Stimulated activated CD4-positive, alpha-beta T cell treated with anti-CD3 and anti-CD28 coated beads, TNF-alpha, amount 100 ng/mL, for 48 hours (primary cell): ENCODE measurements at regions not wholly inside any gene's neighbourhood (a gene's known extent, or its start where the extent isn't known, plus 50 kb on each side); places are given as distances from the start of the nearest gene placed in this dataset.

Experiments
- DNase-seq, 3 donors: peaks; one replicate each; pipeline ENCODE4 v3.0.0-alpha.2; 2020; ENCODE audit warnings: low read depth in 3 of 3

DNA sequence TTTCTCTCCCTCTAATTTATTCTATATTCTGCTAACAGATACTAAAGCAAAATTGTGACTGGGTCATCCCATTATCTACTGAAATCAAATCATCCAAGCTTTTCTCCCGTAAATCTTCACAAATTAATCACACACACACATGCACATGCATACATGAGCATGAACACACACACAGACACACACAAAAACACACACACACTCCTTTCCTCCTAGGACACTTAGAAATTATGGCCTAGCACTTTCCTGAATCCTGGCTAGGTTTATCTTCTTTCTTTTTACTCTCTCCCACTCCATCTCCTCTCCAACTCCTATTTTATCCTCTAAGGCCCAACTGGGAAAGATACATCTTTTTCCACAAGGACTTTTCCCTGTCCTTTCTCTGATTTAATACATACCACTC lies 255.6 kb upstream of the G2E3 start:
- no peak for DNase-seq

DNA sequence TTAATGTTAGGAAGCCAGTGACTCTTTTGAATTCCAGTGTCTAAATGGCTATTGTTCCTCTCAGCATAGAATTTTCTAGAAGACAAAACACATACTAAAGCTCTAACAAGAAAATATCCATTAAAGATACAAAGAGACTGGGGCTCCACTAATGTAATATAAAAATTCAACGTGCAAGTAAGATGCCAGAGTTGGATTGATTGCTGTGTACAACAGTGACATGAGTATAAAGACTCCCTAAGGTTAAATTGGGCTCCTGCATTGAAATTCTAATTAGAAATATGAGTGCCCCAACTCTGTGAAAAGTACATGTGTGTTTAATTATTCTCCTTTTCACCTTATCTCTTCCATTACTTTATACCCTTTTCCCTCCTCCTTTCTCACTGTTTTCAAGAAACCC lies 253.6 kb upstream of the G2E3 start:
- no peak for DNase-seq

DNA sequence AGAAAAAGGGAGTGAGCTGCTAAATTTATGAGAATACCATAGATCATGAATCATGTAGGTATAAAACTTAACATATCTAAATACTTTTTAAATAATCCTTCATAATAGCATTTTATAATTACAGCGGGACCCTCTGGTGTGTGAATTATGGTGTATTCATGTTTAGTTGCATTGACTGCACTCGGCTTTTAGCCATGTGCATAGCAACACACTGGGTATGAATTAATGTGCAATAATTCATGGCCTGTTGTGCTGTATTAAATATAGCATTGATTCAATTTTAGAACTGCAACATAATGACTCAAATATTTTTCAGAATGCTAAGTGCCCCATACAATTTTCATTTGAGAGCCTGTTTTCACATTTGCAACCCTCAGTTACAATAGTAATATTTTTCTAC lies 249.6 kb upstream of the G2E3 start:
- no peak for DNase-seq

DNA sequence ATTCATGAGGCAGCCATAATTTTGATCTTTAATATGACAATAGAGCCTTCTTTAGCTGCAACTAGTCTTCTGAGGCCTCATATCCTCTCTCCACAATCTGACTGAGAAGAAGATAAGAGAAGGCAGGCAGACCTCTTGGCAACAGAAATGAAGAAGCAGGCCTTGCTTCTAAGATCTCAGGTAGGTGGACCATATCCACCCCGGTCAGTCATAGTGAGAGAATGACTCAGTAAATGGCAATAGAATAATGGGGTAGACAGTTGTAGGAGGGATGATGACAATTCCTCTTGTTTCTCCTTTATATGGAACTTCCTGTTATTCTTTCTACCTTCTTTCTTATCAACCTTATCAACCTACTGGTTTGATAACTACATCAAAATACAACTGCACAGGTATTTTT lies 246.7 kb upstream of the G2E3 start:
- no peak for DNase-seq

DNA sequence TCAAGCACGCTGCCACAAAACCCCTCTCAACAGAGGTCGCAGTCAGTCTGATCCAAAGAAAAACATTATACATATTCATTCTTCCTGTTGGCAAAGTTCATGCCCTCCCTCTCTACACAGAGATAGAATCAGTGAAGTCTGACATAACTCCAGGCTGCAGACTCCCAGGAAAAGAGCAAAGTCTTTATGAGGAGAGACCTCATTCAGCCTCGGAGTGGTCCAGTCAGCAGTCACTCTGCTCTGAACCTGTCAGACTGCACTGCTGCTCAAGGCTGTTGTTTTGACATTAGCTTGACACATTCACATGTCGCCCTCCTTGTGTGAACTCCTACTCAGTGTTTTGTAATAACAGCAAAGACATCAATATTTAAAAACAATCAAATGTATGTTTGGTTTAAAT lies 241.2 kb upstream of the G2E3 start:
- DNase-seq, result no peak

DNA sequence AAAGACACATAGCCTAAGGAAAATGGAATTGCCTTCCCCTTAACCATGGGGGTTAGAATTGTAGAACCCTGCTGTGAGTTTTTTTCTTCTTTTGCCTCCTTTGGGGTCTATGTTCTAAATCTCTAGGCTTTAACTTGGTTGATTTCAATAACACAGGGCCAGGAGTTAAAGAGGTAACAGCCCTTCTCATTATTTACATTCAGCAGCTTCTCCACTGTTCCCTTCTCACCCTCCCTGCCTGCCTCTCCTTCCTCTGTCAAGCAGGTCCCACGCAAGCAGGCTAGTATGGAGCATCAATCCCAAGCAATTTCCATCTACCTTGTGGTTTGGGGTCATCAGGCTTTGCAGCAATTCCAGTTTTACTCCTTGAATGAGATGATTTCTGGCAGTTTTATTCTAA lies 236.1 kb upstream of the G2E3 start:
- DNase-seq, result no peak

DNA sequence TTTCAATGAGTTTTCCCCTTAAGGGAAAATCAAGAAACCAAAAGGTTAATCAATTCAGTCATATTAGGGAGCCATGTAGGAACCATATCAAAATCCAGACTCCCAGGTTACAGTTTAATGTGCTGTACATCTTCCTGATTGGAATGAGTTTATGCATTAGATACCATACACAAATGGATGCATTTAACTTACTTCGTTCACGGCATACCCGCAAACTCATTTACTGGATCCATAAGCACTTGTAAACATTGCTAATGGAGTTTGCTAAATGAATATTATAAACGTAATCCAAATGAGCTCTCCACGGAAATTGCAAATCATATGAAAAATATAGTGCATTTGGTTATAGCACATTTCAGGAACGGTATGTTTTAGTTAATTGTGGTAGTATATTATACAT lies 228.9 kb upstream of the G2E3 start:
- no peak for DNase-seq

DNA sequence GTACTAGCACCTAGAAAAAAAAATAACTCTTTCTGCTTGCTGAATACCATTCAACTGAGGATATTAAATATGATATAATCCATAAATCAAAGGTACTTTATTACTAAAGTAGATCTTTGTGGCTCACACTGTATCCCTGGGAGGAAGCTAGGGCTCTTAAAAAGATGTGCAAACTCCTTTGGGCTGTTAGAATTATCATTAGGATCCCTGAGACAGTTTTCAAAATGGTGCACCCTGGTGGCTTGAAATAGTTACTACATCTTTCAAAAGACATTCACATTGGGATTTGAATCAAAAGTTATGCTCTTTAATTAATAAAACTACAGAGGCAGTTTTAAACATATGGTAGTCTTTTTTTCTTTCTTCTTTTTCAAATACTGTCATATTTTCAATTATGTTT lies 228.5 kb upstream of the G2E3 start:
- DNase-seq, result no peak

DNA sequence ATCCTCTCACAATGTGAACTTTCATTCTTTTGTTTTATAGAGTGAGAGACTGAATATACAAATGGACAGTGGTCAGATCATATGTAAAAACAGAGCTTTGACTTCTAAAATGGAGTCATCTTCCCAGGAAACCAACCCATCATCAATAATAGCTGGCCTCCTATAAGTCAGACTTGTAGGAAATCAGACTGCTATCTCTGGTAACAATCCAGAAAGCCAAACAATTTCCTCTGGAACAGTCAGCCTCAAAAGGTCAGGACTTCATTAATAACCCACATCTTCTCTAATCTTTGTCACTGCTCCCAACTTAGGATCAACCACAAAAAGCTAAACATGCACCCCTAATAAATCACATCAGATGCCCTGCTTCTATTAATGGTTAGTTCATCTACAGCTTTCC lies 227.9 kb upstream of the G2E3 start:
- no peak for DNase-seq

DNA sequence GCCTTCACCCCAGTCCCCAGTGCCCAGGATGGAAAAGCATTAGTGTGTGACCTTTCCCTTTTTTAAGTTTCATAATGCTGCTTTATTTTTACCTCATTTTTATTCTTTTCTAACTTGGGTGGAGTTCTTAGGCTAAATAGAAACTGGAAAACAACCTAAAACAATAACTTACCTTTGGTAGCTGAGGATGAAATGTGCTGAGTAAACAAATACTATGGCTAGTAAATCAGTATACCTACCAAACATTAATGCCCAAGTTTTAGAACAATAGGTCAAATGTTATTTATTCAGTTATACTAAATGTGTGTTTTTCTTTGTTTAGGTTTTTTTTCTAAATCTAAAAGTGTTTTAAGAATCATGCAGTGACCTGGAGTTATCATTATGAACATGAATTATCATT lies 226.6 kb upstream of the G2E3 start:
- no peak for DNase-seq

DNA sequence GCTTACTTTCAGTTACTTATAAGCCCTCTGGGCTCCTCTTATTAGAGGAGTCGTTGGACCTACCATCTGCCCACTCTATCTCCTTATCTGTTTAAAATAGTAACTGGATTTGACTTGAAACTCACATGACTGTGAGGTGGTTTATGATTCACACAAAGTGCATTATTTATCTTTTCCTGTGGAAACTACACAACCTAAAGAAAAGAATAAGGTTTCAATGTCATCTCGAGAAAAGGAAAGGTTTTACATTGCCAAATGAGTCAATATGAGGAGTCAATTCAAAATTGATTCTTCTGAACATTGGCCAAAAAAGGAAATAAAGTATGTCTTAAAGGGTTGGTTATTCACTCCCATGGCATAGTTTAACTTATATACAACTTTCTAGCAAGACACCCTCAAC lies 225.0 kb upstream of the G2E3 start:
- DNase-seq, result no peak

DNA sequence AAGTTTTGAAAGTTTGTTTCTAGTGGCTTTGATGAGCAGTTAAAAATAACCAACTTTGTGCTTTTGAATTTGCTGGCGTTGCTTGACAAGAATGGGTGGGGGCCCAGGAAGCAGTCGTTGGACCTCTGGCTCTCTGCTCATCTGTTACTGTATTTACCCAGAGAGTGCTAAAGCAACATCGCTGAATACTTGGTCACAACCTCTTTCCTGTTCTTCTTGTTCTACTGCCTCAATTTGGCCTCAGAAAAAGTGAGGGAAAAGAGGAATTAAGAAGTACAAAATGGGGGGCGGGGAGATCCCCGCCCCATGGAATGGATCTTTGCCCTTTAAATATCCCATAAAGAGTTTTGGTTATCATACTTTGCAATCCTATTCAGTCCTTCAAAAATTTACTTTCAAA lies 221.5 kb upstream of the G2E3 start:
- no peak for DNase-seq

DNA sequence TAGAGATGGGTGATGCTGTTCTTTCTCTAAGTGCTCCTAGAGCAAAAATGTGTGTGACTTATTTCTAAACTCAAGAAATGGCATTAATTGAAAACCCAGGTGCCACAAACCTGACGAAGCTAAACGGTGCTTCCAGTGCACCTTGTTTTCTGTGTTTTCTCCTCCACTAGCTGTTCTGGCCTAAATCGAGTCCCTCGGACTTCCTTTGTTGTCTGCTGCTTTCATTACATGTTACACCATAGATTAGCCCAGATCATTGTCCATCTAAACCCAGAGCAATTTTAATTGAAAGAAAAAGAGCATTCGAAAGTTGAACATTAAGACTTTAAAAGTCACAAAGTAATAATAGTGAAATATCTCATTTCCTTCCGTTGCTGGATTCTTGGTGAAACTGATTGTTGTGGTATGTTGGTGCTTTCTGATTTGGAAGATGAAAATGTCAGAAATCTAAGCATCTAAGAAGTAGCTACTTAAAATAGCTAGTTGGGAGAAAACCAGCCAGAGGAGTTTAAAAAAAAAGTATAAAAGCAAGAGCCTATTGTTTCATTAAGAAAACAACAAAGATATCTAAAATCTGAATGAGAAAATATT lies 219.6 kb upstream of the G2E3 start:
- no peak for DNase-seq

DNA sequence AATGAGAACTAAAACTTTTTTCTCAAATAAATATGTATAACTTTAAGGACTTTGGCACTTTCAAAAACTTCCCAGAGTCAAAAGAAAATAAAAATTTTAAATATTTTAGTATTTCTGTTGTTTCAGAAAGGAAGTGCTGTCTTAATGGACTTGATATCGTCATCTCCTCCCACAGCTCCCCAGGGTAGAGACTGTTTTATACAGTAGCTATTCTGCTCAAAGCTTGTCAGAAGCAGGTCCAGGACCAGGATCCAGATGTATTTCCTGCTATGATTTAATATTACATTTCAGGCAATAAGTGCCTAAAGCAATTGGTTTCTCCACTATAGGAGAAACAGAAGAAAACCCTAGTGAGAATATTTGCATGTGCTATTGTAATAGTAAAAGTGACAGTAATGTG lies 218.5 kb upstream of the G2E3 start:
- no peak for DNase-seq

DNA sequence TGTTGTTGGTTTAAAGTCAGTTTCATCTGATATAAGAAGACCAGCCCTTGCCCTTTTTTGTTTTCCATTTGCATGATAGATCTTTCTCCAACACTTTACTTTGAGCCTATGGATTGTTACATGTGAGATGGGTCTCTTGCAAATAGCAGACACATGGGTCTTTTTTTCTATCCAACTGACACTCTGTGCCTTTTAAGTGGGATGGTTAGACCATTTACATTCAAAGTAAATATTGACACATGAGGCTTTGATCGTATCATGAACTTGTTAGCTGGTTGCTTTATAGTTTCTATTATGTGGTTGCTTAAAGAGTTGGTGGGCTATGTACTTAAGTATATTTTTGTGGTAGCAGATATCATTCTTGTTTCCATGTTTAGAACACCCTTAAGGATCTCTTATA lies 213.4 kb upstream of the G2E3 start:
- DNase-seq, result no peak

DNA sequence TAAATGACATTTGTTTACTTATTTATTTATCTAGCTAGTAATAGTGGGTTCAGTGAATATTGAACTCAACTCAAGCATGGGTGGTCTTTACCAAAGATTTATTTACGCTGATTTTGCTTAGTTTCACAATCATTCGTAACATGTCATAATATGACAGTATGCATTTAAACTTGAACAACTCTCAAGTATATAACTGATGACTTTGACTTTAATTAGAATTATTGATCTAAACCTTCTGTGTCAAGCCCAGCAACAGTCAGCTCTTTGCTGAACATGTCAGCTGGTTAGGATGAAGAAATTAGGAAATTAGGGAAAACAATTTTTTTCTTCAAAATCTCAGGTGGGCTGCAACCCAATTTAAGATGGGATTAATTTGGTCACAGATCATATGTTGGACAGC lies 210.5 kb upstream of the G2E3 start:
- no peak for DNase-seq

DNA sequence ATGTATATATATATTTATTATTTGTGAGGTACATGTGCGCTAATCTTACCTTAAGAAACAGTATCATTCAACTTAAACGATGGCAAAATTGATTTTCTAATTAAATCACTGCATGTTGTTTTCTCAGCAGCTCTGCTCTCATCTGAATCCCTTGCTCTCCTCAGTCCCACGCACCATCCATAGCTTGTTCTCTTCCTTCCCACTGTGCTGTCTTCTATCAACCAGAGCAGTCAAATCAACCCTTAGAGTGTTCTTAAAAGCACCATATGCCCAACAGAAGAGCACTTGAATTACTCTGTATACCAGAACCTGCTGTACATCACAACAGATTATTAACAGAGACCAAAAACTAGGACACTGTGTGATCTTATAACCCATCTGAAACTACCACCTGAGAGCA lies 209.4 kb upstream of the G2E3 start:
- DNase-seq, result no peak

DNA sequence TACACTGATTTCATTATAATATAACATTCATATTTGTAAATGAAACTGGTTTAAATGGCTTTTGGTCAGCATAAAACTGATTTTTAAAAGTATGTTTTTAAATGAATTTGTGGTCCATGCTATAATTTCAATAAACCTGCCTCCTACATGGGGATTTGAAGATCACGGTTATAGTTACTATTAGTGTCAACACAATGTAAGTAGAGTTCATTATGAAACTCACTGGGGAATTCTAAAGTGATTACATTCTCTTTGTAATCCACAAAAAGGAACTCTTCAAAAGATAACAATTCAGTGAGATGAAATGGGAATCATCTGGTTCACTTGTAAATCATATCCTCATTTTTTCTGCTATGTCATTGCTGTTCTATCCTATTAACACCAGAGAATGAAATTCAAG lies 204.5 kb upstream of the G2E3 start:
- no peak for DNase-seq

DNA sequence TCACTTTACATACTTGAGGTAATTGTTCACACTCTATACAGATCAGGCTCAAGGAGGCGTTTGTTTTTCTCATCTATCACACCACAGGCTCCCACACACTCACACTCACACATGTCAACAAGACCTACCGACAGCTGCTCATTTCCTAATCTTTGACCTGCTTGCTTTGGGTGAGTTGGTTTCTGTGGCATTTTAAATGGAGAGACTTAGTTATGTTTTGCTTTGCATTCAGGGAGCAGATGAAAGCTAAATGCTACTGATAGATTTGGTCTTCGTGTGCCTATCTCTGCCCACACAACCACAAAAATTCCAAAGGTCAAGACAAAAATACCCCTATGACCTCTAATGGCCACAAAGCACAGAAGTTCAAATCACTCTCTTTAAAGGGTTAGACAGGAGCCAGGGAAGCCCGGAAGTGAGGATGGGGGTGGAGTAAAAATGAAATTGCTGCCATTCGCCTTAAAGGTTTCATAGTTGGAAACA lies 203.5 kb upstream of the G2E3 start:
- DNase-seq, result peak in 1 of 3 donors; percentile 3

DNA sequence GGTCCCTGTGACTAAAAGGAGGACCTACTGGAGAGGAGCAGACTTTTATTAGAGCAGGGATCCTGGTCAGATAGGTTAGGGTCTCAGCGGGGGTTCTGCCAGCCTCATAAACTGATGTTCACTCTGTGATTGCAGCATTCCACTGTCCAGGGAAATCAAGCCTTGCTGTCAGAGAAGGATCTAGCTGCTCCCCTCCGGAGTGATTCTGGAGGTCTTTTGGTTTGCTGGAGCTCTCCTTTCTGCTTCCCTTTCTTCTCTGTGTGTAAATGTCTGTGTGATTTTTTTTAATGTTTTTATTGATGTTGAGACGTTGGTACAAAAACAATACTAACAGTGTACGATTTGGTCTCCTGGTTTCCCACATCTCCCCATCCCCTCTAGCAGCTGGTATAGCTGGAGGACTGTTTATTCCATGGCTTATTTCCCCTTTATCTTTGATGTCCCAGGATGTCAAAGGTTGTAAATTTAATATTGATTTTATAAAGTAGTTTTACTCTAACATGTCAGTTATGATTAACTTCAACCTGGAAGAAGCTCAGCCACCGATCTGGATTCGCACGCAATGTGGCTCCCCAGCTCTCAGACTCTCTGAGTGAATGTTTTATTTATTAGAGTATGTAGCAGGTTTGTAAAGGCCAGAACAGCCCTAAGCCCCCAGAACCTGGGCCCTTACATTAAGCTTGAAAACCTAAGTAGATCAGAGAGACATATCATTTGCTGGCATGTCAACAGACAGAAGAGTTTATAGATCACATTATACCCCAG lies 202.3 kb upstream of the G2E3 start:
- no peak for DNase-seq

DNA sequence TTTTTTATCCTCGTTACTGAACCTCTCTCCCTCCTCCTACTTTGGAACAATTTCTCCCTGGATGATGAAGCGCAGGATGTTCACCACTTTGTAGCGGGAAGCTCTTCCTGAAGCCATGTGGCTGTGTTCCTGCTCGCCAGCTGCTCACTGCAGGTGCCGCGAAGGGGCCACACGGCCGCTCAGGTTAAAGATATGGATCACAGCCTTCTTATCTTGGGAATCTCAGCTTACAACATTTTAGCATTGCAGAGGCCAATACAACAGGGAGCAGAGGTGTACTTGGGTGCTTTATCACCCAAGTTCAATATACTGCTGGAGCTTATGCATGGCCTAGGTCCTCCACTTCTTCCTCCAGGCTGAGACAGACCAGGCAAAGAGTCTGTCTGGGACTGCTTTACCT lies 201.2 kb upstream of the G2E3 start:
- DNase-seq, result no peak

DNA sequence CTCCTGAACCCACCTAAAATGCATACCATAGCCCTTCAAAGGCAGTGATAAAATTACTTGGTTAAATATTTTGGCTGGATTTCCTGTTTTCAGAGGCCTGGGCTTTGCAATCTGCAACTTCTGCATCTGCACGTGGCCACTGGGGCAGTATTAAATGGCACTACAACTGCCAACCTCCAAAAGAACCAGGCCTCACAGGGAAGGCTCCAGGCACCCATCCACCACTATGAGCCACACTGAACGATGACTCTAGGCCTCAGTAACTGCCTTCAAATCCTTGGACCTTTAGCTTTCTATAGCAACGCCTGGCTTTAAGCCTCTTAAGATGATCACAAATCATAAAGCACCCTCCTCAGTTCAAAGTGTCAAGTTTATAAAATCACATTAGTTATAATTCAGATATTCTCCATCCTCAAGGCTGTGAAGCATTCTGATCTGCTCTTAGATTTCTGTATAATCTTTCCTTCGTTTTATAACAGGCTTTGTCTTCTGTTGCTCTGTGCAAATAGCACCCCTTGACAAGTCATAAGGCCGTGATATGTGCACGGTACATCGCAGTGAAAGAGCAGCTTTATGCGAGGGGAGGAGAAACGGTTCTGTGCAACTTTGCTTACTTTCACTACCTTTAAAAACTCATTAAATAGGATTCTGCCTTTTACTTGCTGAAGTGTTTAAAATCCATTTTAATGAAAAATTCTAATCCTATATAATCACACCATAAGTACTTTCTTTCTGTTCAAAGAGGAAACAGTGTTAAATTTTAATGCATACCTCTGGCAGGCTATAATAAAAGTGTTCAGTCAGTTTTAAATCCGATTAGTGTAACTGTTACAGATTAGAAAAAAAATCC lies 196.4 kb upstream of the G2E3 start:
- DNase-seq, result no peak
